ENCODE measurements at regions not wholly inside any gene's neighbourhood (a gene's known extent, or its start where the extent isn't known, plus 50 kb on each side); places are given as distances from the start of the nearest gene placed in this dataset.

DNA sequence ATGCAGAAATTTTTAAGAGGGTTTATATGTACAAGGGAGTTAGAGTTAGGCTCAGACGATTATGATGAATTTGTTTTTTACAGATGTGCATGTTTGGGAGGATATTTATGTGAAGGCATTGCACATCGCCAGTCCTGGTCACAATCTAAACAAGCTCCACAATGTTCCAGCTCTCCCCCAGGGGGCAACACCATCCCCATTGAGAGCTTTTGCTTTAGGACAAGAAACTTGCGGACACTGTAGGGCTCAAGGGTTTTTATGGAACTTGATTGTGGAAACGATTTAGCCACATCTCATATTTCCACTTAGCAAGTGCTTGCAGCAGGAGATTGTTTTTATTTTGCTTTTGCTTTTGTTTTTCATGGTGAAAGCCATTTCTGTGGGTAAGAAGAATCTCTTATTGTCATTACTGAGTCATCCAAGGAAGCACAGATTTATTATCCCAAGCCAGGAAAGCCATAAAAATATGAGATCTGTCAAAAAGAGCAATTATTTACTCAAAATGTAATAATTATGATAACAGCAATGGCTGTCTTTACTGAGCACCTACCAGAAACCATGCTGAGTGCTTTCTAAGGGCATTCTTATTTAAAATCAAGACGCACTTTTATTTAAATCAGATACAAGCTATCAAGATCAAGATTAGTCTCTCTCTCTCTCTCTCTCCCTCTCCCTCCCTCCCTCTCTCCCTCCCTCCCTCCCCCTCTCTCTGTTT is 276.7 kb upstream of the SRRM4 start:
- no peak overlapping the region for H3K27ac Mint-ChIP-seq
- no peaks in the 10 kb centered on the region for H4K20me1 ChIP-seq (replicated peaks; ENCODE audit: insufficient read depth)
- H3K9me3 Mint-ChIP-seq: peaks cover 26% of the 10 kb centered on the region
- no peaks in the 10 kb centered on the region for H3K27me3 ChIP-seq (ENCODE audit: insufficient read depth)
- H3F3A ChIP-seq (replicated peaks; ENCODE audit: low read depth): no peaks in the 10 kb centered on the region
- H2AFZ ChIP-seq: no peak overlapping the region
- DNase-seq (ENCODE audit: low spot score) (peak; percentile 63), ATAC-seq (peak; percentile 61; the same call in 2 of the 3 replicates)
- peaks cover 12% of the 10 kb centered on the region for H3K36me3 Mint-ChIP-seq (ENCODE audit: low read depth)
- H3K36me3 ChIP-seq (ENCODE audit: insufficient read depth): no peaks in the 10 kb centered on the region
- no peak overlapping the region for H3K4me3 ChIP-seq
- H3K79me2 ChIP-seq (replicated peaks; ENCODE audit: insufficient read depth): no peaks in the 10 kb centered on the region
- H3K4me2 ChIP-seq: no peak overlapping the region
- no peak for TF ChIP-seq ZNF331 (CRISPR knock-in tag; IDR thresholded peaks at IDR 0.05; ENCODE audit: low read depth)
- TF ChIP-seq STAT1 (IDR thresholded peaks at IDR 0.05; ENCODE audit: unreplicated experiment): no peak
- no peak for TF ChIP-seq POLR2AphosphoS5 (IDR thresholded peaks at IDR 0.05; ENCODE audit: low read depth)
- TF ChIP-seq, protein P1, sequence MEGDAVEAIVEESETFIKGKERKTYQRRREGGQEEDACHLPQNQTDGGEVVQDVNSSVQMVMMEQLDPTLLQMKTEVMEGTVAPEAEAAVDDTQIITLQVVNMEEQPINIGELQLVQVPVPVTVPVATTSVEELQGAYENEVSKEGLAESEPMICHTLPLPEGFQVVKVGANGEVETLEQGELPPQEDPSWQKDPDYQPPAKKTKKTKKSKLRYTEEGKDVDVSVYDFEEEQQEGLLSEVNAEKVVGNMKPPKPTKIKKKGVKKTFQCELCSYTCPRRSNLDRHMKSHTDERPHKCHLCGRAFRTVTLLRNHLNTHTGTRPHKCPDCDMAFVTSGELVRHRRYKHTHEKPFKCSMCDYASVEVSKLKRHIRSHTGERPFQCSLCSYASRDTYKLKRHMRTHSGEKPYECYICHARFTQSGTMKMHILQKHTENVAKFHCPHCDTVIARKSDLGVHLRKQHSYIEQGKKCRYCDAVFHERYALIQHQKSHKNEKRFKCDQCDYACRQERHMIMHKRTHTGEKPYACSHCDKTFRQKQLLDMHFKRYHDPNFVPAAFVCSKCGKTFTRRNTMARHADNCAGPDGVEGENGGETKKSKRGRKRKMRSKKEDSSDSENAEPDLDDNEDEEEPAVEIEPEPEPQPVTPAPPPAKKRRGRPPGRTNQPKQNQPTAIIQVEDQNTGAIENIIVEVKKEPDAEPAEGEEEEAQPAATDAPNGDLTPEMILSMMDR (conservative IDR thresholded peaks at IDR 0.05; ENCODE audit: low read depth in 2 of 2): peak; percentile 57 to 60
- peaks cover 10% of the 10 kb centered on the region for H3K4me1 ChIP-seq (ENCODE audit: insufficient read depth)
- peaks cover 10% of the 10 kb centered on the region; the same call in 1 of the 2 replicates for H3K9me2 ChIP-seq (ENCODE audit: insufficient read depth)
- peaks cover 4% of the 10 kb centered on the region for H3K27me3 Mint-ChIP-seq (ENCODE audit: insufficient read depth, low read depth, poor library complexity)
- peaks cover 5% of the 10 kb centered on the region; the same call in 2 of the 3 replicates for H3K4me1 Mint-ChIP-seq
- H3K27ac ChIP-seq (ENCODE audit: low read depth): no peak overlapping the region
- no peak overlapping the region for H3K4me3 Mint-ChIP-seq

DNA sequence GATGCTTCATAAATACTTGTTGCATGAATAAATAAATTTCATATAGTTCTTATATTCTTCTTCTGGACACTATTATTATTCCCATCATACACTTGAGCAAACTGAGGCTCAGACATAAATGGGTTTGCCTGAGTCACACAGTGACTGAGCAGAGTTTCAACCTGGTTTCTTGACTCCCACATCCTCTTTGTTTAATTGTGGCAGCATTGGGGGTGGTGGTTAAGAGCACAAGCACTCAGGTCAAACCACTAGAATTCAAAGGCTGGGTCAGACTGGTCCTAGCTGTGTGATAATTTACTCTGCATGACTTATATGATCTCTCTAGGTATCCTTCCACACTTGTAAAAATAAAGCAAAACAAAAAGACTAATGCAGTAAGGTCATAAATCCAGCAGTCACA is 274.9 kb upstream of the SRRM4 start:
- Histone ChIP-seq H3K4me3 (no peak overlapping the region), H3K27me3 (ENCODE audit: insufficient read depth) (no peaks in the 10 kb centered on the region), H3K27ac (ENCODE audit: low read depth) (no peak overlapping the region), H3K36me3 (ENCODE audit: insufficient read depth) (no peaks in the 10 kb centered on the region), H3F3A (replicated peaks; ENCODE audit: low read depth) (no peaks in the 10 kb centered on the region), H3K9me2 (ENCODE audit: insufficient read depth) (peaks cover 10% of the 10 kb centered on the region; the same call in 1 of the 2 replicates), H3K4me2 (no peak overlapping the region), H2AFZ (no peak overlapping the region), H4K20me1 (replicated peaks; ENCODE audit: insufficient read depth) (no peaks in the 10 kb centered on the region), H3K79me2 (replicated peaks; ENCODE audit: insufficient read depth) (no peaks in the 10 kb centered on the region), H3K4me1 (ENCODE audit: insufficient read depth) (peaks cover 10% of the 10 kb centered on the region)
- DNase-seq (ENCODE audit: low spot score) (no peak), ATAC-seq (no peak)
- H3K4me1 Mint-ChIP-seq: peaks cover 5% of the 10 kb centered on the region; the same call in 2 of the 3 replicates
- H3K27ac Mint-ChIP-seq: no peak overlapping the region
- H3K36me3 Mint-ChIP-seq (ENCODE audit: low read depth): peaks cover 12% of the 10 kb centered on the region
- peaks cover 18% of the 10 kb centered on the region for H3K9me3 Mint-ChIP-seq
- peaks cover 4% of the 10 kb centered on the region for H3K27me3 Mint-ChIP-seq (ENCODE audit: insufficient read depth, low read depth, poor library complexity)
- H3K4me3 Mint-ChIP-seq: no peak overlapping the region
- TF ChIP-seq ZNF114 (CRISPR knock-in tag; IDR thresholded peaks at IDR 0.05): no peak
- TF ChIP-seq, protein P2, sequence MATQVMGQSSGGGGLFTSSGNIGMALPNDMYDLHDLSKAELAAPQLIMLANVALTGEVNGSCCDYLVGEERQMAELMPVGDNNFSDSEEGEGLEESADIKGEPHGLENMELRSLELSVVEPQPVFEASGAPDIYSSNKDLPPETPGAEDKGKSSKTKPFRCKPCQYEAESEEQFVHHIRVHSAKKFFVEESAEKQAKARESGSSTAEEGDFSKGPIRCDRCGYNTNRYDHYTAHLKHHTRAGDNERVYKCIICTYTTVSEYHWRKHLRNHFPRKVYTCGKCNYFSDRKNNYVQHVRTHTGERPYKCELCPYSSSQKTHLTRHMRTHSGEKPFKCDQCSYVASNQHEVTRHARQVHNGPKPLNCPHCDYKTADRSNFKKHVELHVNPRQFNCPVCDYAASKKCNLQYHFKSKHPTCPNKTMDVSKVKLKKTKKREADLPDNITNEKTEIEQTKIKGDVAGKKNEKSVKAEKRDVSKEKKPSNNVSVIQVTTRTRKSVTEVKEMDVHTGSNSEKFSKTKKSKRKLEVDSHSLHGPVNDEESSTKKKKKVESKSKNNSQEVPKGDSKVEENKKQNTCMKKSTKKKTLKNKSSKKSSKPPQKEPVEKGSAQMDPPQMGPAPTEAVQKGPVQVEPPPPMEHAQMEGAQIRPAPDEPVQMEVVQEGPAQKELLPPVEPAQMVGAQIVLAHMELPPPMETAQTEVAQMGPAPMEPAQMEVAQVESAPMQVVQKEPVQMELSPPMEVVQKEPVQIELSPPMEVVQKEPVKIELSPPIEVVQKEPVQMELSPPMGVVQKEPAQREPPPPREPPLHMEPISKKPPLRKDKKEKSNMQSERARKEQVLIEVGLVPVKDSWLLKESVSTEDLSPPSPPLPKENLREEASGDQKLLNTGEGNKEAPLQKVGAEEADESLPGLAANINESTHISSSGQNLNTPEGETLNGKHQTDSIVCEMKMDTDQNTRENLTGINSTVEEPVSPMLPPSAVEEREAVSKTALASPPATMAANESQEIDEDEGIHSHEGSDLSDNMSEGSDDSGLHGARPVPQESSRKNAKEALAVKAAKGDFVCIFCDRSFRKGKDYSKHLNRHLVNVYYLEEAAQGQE (IDR thresholded peaks at IDR 0.05; ENCODE audit: unreplicated experiment): no peak
- no peak for TF ChIP-seq EZH2 (IDR thresholded peaks at IDR 0.05; ENCODE audit: low read depth, unreplicated experiment)
- no peak for TF ChIP-seq JUNB (IDR thresholded peaks at IDR 0.05; ENCODE audit: unreplicated experiment)
- TF ChIP-seq, protein P3, sequence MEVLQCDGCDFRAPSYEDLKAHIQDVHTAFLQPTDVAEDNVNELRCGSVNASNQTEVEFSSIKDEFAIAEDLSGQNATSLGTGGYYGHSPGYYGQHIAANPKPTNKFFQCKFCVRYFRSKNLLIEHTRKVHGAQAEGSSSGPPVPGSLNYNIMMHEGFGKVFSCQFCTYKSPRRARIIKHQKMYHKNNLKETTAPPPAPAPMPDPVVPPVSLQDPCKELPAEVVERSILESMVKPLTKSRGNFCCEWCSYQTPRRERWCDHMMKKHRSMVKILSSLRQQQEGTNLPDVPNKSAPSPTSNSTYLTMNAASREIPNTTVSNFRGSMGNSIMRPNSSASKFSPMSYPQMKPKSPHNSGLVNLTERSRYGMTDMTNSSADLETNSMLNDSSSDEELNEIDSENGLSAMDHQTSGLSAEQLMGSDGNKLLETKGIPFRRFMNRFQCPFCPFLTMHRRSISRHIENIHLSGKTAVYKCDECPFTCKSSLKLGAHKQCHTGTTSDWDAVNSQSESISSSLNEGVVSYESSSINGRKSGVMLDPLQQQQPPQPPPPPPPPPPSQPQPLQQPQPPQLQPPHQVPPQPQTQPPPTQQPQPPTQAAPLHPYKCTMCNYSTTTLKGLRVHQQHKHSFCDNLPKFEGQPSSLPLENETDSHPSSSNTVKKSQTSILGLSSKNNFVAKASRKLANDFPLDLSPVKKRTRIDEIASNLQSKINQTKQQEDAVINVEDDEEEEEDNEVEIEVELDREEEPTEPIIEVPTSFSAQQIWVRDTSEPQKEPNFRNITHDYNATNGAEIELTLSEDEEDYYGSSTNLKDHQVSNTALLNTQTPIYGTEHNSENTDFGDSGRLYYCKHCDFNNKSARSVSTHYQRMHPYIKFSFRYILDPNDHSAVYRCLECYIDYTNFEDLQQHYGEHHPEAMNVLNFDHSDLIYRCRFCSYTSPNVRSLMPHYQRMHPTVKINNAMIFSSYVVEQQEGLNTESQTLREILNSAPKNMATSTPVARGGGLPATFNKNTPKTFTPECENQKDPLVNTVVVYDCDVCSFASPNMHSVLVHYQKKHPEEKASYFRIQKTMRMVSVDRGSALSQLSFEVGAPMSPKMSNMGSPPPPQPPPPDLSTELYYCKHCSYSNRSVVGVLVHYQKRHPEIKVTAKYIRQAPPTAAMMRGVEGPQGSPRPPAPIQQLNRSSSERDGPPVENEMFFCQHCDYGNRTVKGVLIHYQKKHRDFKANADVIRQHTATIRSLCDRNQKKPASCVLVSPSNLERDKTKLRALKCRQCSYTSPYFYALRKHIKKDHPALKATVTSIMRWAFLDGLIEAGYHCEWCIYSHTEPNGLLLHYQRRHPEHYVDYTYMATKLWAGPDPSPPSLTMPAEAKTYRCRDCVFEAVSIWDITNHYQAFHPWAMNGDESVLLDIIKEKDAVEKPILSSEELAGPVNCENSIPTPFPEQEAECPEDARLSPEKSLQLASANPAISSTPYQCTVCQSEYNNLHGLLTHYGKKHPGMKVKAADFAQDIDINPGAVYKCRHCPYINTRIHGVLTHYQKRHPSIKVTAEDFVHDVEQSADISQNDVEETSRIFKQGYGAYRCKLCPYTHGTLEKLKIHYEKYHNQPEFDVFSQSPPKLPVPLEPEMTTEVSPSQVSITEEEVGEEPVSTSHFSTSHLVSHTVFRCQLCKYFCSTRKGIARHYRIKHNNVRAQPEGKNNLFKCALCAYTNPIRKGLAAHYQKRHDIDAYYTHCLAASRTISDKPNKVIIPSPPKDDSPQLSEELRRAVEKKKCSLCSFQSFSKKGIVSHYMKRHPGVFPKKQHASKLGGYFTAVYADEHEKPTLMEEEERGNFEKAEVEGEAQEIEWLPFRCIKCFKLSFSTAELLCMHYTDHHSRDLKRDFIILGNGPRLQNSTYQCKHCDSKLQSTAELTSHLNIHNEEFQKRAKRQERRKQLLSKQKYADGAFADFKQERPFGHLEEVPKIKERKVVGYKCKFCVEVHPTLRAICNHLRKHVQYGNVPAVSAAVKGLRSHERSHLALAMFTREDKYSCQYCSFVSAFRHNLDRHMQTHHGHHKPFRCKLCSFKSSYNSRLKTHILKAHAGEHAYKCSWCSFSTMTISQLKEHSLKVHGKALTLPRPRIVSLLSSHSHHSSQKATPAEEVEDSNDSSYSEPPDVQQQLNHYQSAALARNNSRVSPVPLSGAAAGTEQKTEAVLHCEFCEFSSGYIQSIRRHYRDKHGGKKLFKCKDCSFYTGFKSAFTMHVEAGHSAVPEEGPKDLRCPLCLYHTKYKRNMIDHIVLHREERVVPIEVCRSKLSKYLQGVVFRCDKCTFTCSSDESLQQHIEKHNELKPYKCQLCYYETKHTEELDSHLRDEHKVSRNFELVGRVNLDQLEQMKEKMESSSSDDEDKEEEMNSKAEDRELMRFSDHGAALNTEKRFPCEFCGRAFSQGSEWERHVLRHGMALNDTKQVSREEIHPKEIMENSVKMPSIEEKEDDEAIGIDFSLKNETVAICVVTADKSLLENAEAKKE (CRISPR knock-in tag; IDR thresholded peaks at IDR 0.05): no peak
- no peak for TF ChIP-seq NANOG (IDR thresholded peaks at IDR 0.05; ENCODE audit: borderline replicate concordance)

Data from GM23338 (cell line).